ENCODE measurements at regions not wholly inside any gene's neighbourhood (a gene's known extent, or its start where the extent isn't known, plus 50 kb on each side); places are given as distances from the start of the nearest gene placed in this dataset.

GRCh38 chr19:34305221-34306083, 51.1 kb downstream of the GARRE1 start:
- intact Hi-C loops (cut with micrococcal nuclease), result no loop called here
- Mint-ChIP-seq H3K36me3 (ENCODE audit: low read depth) (peaks cover 4% of the 10 kb centered on the region), H3K9me3 (no peaks in the 10 kb centered on the region), H3K27ac (peak overlapping the region; percentile 3), H3K4me1 (ENCODE audit: low read depth) (peaks cover 42% of the 10 kb centered on the region), H3K4me3 (no peak overlapping the region), H3K27me3 (ENCODE audit: low read depth) (no peaks in the 10 kb centered on the region)
- CTCF ChIA-PET, result interaction anchor here (0.7 to 1.2 kb wide), 3 partner anchors 15 to 79 kb away, joined by 3 to 4 read pairs (median 3); no protein-coding TSS in a partner anchor
- no peak for DNase-seq

- intact Hi-C loops (cut with micrococcal nuclease), result no loop called here
- DNase-seq, result no peak
- Mint-ChIP-seq H3K9me3 (no peaks in the 10 kb centered on the region), H3K4me1 (ENCODE audit: low read depth) (peaks cover 49% of the 10 kb centered on the region), H3K27ac (peak overlapping the region; percentile 39), H3K36me3 (ENCODE audit: low read depth) (peaks cover 4% of the 10 kb centered on the region), H3K4me3 (no peak overlapping the region), H3K27me3 (ENCODE audit: low read depth) (no peaks in the 10 kb centered on the region)
- CTCF ChIA-PET, result interaction anchor here (0.9 to 1.2 kb wide), 2 partner anchors 14 to 40 kb away, joined by 3 read pairs; no protein-coding TSS in a partner anchor
Measured at GRCh38 chr19:34306213-34306661, 51.9 kb downstream of the GARRE1 start.

- H3K27ac Mint-ChIP-seq, result peak overlapping the region; percentile 37
Measured at GRCh38 chr19:34306824-34307223, 52.5 kb downstream of the GARRE1 start.

GRCh38 chr19:34308381-34309367, 54.3 kb downstream of the GARRE1 start:
- Mint-ChIP-seq H3K9me3 (no peaks in the 10 kb centered on the region), H3K4me3 (peak overlapping the region; percentile 25), H3K4me1 (ENCODE audit: low read depth) (peaks cover 56% of the 10 kb centered on the region), H3K27me3 (ENCODE audit: low read depth) (no peaks in the 10 kb centered on the region), H3K27ac (peak overlapping the region; percentile 83), H3K36me3 (ENCODE audit: low read depth) (peaks cover 6% of the 10 kb centered on the region)
- peak; percentile 61 for DNase-seq
- intact Hi-C loops (cut with micrococcal nuclease), result loop anchor here (1.0 kb wide), 1 partner anchor 38 kb away; no protein-coding TSS in a partner anchor
- CTCF ChIA-PET, result interaction anchor here (0.6 kb wide), 1 partner anchor 37 kb away, joined by 4 read pairs; no protein-coding TSS in a partner anchor

More at GRCh38 chr19:34306824-34307223, 52.5 kb downstream of the GARRE1 start:
- no peaks in the 10 kb centered on the region for H3K9me3 Mint-ChIP-seq
- no peak for DNase-seq
- peaks cover 50% of the 10 kb centered on the region for H3K4me1 Mint-ChIP-seq (ENCODE audit: low read depth)
- H3K36me3 Mint-ChIP-seq (ENCODE audit: low read depth), result peaks cover 6% of the 10 kb centered on the region
- no peaks in the 10 kb centered on the region for H3K27me3 Mint-ChIP-seq (ENCODE audit: low read depth)
- H3K4me3 Mint-ChIP-seq, result no peak overlapping the region
- intact Hi-C loops (cut with micrococcal nuclease), result no loop called here
- CTCF ChIA-PET, result interaction anchor here (0.7 to 1.2 kb wide), 3 partner anchors 14 to 61 kb away, joined by 3 read pairs; no protein-coding TSS in a partner anchor

GRCh38 chr19:34309368-34310138, 55.2 kb downstream of the GARRE1 start:
- Mint-ChIP-seq H3K4me1 (ENCODE audit: low read depth) (peaks cover 56% of the 10 kb centered on the region), H3K4me3 (no peak overlapping the region), H3K9me3 (no peaks in the 10 kb centered on the region), H3K27ac (peak overlapping the region; percentile 83), H3K27me3 (ENCODE audit: low read depth) (no peaks in the 10 kb centered on the region), H3K36me3 (ENCODE audit: low read depth) (peaks cover 6% of the 10 kb centered on the region)
- no peak for DNase-seq
- CTCF ChIA-PET, result interaction anchor here (0.6 kb wide), 1 partner anchor 36 kb away, joined by 4 read pairs; no protein-coding TSS in a partner anchor
- intact Hi-C loops (cut with micrococcal nuclease), result loop anchor here (1.0 kb wide), 1 partner anchor 39 kb away; no protein-coding TSS in a partner anchor

GRCh38 chr19:34310494-34310981, 54.5 kb upstream of the GPI start:
- Mint-ChIP-seq H3K4me1 (ENCODE audit: low read depth) (peaks cover 59% of the 10 kb centered on the region), H3K4me3 (peak overlapping the region; percentile 32), H3K27ac (peak overlapping the region; percentile 77), H3K9me3 (no peaks in the 10 kb centered on the region), H3K36me3 (ENCODE audit: low read depth) (peaks cover 4% of the 10 kb centered on the region), H3K27me3 (ENCODE audit: low read depth) (no peaks in the 10 kb centered on the region)
- intact Hi-C loops (cut with micrococcal nuclease), result no loop called here
- DNase-seq, result no peak
- CTCF ChIA-PET, result no interaction called here

- DNase-seq, result no peak
- H3K4me3 Mint-ChIP-seq, result no peak overlapping the region
- no peak overlapping the region for H3K27ac Mint-ChIP-seq
- H3K4me1 Mint-ChIP-seq (ENCODE audit: low read depth), result peaks cover 63% of the 10 kb centered on the region
- H3K9me3 Mint-ChIP-seq, result no peaks in the 10 kb centered on the region
- no peaks in the 10 kb centered on the region for H3K27me3 Mint-ChIP-seq (ENCODE audit: low read depth)
- intact Hi-C loops (cut with micrococcal nuclease), result no loop called here
- CTCF ChIA-PET, result no interaction called here
- H3K36me3 Mint-ChIP-seq (ENCODE audit: low read depth), result peaks cover 4% of the 10 kb centered on the region
Measured at GRCh38 chr19:34313188-34313587, 51.8 kb upstream of the GPI start.

- intact Hi-C loops (cut with micrococcal nuclease), result loop anchor here (5.0 kb wide), 1 partner anchor 92 kb away; no protein-coding TSS in a partner anchor
- peaks cover 60% of the 10 kb centered on the region for H3K4me1 Mint-ChIP-seq (ENCODE audit: low read depth)
- H3K4me3 Mint-ChIP-seq, result no peak overlapping the region
- no peak overlapping the region for H3K27ac Mint-ChIP-seq
- CTCF ChIA-PET, result no interaction called here
- no peak for DNase-seq
- no peaks in the 10 kb centered on the region for H3K27me3 Mint-ChIP-seq (ENCODE audit: low read depth)
- H3K36me3 Mint-ChIP-seq (ENCODE audit: low read depth), result peaks cover 4% of the 10 kb centered on the region
- H3K9me3 Mint-ChIP-seq, result no peaks in the 10 kb centered on the region
Measured at GRCh38 chr19:34314437-34315313, 50.3 kb upstream of the GPI start.

All from activated naive CD4-positive, alpha-beta T cell treated with anti-CD3 and anti-CD28 coated beads for 36 hours (primary cell).